ENCODE measurements at regions not wholly inside any gene's neighbourhood (a gene's known extent, or its start where the extent isn't known, plus 50 kb on each side); places are given as distances from the start of the nearest gene placed in this dataset.

GRCh38 chr11:69403556-69404215, 77.8 kb upstream of the LINC01488 start:
- Histone ChIP-seq H3K27ac (no peak overlapping the region), H3K36me3 (no peaks in the 10 kb centered on the region), H3K4me3 (no peak overlapping the region), H3K9me3 (peaks cover 0 to 16% (median 0%) of the 10 kb centered on the region in 4 donors), H3K4me1 (peaks cover 0 to 8% (median under 1%) of the 10 kb centered on the region in 4 donors), H3K27me3 (no peaks in the 10 kb centered on the region)
- 69 to 85% methylated on average over 8 of the region's 8 CpGs for WGBS, 2 donors
- TF ChIP-seq, protein P1, sequence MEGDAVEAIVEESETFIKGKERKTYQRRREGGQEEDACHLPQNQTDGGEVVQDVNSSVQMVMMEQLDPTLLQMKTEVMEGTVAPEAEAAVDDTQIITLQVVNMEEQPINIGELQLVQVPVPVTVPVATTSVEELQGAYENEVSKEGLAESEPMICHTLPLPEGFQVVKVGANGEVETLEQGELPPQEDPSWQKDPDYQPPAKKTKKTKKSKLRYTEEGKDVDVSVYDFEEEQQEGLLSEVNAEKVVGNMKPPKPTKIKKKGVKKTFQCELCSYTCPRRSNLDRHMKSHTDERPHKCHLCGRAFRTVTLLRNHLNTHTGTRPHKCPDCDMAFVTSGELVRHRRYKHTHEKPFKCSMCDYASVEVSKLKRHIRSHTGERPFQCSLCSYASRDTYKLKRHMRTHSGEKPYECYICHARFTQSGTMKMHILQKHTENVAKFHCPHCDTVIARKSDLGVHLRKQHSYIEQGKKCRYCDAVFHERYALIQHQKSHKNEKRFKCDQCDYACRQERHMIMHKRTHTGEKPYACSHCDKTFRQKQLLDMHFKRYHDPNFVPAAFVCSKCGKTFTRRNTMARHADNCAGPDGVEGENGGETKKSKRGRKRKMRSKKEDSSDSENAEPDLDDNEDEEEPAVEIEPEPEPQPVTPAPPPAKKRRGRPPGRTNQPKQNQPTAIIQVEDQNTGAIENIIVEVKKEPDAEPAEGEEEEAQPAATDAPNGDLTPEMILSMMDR (IDR thresholded peaks at IDR 0.05), result no peak
- no peak for TF ChIP-seq POLR2A (IDR thresholded peaks at IDR 0.05)
- DNase-seq (ENCODE audit: low spot score in 2 of 2), result no peak

DNA sequence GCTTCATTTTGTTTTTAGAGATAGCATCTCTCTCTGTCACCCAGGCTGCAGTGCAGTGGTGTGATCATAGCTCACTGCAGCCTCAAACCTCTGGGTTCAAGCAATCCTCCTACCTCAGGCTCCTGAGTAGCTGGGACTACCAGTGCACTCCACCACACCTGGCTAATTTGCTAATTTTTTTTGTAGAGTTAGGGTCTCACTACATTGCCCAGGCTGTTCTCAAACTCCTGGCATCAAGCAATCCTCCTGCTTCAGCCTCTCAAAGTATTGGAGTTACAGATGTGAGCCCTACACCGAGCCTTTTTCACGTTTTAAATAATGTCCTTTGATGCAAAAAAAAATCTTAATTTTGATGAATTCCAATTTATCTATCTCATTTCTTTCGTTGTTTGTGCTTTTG, 75.4 kb upstream of the LINC01488 start:
- no peaks in the 10 kb centered on the region for H3K27me3 ChIP-seq
- H3K36me3 ChIP-seq, result no peaks in the 10 kb centered on the region
- DNase-seq (ENCODE audit: low spot score in 2 of 2), result no peak
- 86 to 91% methylated on average over 3 of the region's 3 CpGs for WGBS, 2 donors
- no peak overlapping the region for H3K27ac ChIP-seq
- no peak for TF ChIP-seq EP300 (IDR thresholded peaks at IDR 0.05)
- no peak for TF ChIP-seq POLR2A (IDR thresholded peaks at IDR 0.05)
- TF ChIP-seq, protein P1 (IDR thresholded peaks at IDR 0.05), result no peak
- peaks cover 0 to 10% (median 0%) of the 10 kb centered on the region in 4 donors for H3K9me3 ChIP-seq
- no peak overlapping the region for H3K4me3 ChIP-seq
- H3K4me1 ChIP-seq, result no peaks in the 10 kb centered on the region

DNA sequence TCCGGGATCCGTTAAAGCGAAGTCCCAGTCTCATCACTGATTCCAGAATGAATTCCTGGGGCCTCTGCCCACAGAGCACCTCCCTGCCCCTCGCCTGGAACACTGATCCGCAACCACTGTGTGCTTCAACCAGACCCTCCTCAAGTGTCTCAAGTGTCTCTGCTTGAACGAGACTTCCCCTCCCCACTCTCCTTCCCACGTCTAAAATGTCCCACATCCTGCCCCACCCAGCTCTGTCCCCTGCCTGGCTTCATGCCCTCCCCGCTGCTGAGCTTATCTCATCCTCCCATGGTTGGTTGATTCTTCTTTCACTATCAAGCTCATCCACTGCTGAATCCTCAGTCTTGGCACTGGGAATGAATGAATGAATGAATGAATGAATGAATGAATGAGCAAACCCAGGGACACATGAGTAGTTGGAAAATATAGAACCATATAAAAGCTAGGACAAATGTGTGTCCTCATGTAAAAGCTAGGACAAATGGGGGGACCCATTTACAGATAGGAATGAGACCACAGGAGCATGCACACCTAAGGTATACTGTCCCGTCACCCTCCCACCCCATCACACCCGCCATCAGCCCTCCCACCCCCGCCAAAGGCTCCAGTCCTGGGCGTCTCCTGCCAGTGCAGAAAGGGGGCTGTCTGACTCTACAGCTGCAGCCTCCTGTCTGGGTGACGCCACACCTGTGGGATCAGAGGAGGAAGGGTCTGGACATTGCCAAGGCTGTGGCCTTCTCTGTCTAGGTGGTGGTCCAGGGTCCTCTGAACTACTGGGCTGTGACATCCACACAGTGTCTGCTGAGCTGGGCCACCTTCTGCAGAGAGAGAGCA, 71.4 kb upstream of the LINC01488 start:
- peaks cover 0 to 6% (median 1%) of the 10 kb centered on the region in 4 donors for H3K4me1 ChIP-seq
- DNase-seq (ENCODE audit: low spot score in 2 of 2), result no peak

DNA sequence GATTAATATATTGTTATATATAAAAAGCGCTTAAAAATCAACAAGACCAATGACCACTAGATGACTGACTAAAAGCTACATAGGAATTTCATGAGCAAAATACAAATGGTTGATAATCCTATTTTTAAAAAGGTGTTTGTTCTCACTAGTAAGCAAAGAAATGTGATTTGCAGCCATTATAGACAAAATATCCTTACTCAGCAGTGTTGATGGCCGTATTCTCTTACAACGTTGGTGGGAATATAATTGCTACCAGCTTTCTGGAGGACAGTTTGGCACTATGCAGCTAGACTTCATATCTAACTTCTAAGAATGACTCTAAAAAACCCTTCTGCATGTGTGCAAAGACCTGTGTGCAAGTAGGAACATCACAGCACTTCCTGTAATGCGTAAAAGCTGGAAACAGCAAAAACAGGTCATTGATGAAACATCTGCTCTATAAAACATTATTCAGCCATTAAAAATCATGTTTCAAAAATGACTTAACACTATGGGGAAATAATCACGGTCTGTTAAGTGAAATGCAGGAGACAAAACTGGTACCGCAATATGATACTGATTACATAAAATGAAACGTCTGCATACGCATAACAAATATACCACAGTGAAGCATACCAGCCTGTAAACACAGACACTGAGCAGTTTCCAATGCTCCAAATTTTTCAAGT, 70.1 kb upstream of the LINC01488 start:
- Histone ChIP-seq H3K4me3 (no peak overlapping the region), H3K27ac (no peak overlapping the region), H3K9me3 (no peaks in the 10 kb centered on the region), H3K27me3 (no peaks in the 10 kb centered on the region), H3K4me1 (peaks cover 0 to 17% (median 8%) of the 10 kb centered on the region in 4 donors), H3K36me3 (no peaks in the 10 kb centered on the region)
- TF ChIP-seq POLR2A (IDR thresholded peaks at IDR 0.05) (no peak), EP300 (IDR thresholded peaks at IDR 0.05) (no peak)
- TF ChIP-seq, protein P1 (IDR thresholded peaks at IDR 0.05), result no peak
- no peak for DNase-seq (ENCODE audit: low spot score in 2 of 2)
- WGBS, 2 donors, result 77% methylated on average over 8 of the region's 8 CpGs

More for the DNA sequence above, 71.4 kb upstream of the LINC01488 start:
- 79 to 82% methylated on average over 13 of the region's 13 CpGs for WGBS, 2 donors
- no peaks in the 10 kb centered on the region for H3K27me3 ChIP-seq
- H3K9me3 ChIP-seq, result no peaks in the 10 kb centered on the region
- no peak overlapping the region for H3K27ac ChIP-seq
- no peak for TF ChIP-seq POLR2A (IDR thresholded peaks at IDR 0.05)
- no peak for TF ChIP-seq EP300 (IDR thresholded peaks at IDR 0.05)
- TF ChIP-seq, protein P1 (IDR thresholded peaks at IDR 0.05), result no peak
- no peaks in the 10 kb centered on the region for H3K36me3 ChIP-seq
- H3K4me3 ChIP-seq, result no peak overlapping the region
